ENCODE measurements at regions not wholly inside any gene's neighbourhood (a gene's known extent, or its start where the extent isn't known, plus 50 kb on each side); places are given as distances from the start of the nearest gene placed in this dataset.

DNA sequence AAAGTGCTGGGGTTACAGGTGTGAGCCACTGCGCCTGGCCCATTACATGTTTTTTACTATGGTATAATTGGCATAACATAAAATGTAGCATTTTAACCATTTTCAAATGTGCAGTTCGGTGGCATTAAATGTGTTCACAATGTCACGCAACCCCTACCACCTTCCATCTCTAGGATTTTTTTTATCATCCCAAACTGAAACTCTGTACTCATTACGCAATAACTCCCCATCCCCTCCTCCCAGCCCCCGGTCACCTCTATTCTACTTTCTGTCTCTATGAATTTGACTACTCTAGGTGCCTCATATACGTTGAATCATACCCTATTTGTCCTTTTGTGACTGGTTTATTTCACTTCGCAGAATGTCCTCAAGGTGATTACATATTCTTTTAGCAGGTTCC lies 233.1 kb upstream of the ARID1B start:
- no peak for TF ChIP-seq CTCF (IDR thresholded peaks at IDR 0.05; ENCODE audit: control insufficient read depth, extremely low read depth, insufficient read depth)
- H3K4me3 ChIP-seq (ENCODE audit: low read depth, low read length) = no peak overlapping the region
- no peak for DNase-seq (ENCODE audit: low read depth)

DNA sequence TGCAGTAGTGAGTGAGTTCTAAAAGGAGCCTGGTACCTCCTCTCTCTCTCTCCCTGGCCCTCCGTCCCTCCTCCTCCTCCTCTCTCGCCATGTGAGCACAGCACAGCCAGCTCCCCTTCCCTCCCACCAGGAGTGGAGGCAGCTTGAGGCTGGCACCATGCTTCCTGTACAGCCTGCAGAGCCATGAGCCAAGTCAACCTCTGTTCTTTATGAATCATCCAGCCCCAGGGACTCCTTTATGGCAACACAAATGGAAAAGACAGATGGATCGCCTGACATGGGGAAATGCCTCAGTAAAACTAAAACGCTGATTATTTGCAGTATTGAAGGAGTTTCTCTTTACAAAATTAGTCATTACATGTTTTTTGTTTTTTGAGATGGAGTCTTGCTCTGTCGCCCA lies 233.7 kb upstream of the ARID1B start:
- DNase-seq (ENCODE audit: low read depth) = no peak
- no peak overlapping the region for H3K4me3 ChIP-seq (ENCODE audit: low read depth, low read length)
- TF ChIP-seq CTCF (IDR thresholded peaks at IDR 0.05; ENCODE audit: control insufficient read depth, extremely low read depth, insufficient read depth) = no peak

DNA sequence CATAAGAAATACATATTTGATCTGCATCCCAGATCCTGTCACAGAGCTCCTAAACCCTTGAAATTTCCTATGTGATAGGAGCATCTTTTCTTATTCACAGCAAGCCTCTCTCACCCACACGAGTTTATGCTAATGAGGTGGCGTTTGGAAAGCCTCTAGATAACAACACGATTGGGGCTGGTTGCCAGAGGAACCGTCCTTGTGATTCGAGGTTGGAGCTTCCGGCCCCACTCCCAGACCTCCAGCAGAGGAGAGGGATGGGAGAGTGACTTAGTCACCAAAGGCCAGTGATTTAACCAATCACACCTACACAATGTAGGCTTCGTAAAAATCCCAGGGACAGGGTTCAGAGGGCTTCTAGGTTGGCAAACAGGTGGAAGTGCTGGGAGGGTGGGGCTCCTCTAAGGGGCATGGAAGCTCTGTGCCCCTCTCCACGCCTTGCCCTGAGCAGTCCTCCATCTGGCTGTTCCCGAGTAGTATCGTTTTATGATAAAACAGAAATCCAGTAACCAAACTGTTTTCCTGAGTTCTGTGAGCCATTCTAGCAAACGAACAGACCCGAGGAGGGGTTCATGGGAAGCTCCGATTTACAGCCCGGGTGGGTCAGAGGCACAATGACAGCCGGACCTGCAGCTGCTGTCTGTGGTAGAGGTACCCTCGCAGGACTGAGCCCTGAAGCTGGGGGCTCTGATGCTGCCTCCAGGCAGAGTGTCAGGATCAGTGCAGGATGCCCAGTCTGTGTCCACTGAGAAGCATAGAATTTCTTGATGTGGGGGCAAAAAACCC lies 238.1 kb upstream of the ARID1B start:
- no peak for DNase-seq (ENCODE audit: low read depth)
- H3K4me3 ChIP-seq (ENCODE audit: low read depth, low read length) = no peak overlapping the region
- TF ChIP-seq CTCF (IDR thresholded peaks at IDR 0.05; ENCODE audit: control insufficient read depth, extremely low read depth, insufficient read depth) = no peak

DNA sequence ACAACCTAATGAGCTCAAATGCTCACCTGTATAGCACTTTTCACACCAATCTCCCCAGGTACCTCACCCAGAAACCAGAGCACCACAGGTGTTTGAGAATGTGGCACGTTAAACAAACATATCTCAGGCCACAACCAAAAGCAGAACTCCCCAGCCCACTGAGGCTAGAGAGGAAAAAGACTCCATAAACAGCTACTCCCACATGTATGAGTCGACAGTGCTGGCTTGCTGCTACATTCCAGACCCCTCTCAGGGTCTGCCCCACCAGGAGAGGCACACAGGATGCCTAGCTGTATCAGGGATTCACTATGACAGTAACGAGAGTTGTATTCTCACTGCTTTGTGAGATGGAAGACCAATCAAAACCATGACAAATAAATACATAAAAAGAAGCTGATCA lies 242.6 kb upstream of the ARID1B start:
- H3K4me3 ChIP-seq (ENCODE audit: low read depth, low read length) = no peak overlapping the region
- no peak for TF ChIP-seq CTCF (IDR thresholded peaks at IDR 0.05; ENCODE audit: control insufficient read depth, extremely low read depth, insufficient read depth)
- DNase-seq (ENCODE audit: low read depth) = no peak

- DNase-seq (ENCODE audit: low read depth) = no peak
- no peak for TF ChIP-seq CTCF (IDR thresholded peaks at IDR 0.05; ENCODE audit: control insufficient read depth, extremely low read depth, insufficient read depth)
- no peak overlapping the region for H3K4me3 ChIP-seq (ENCODE audit: low read depth, low read length)
Observed at GRCh38 chr6:156533872-156534524, 243.2 kb upstream of the ARID1B start.

GRCh38 chr6:156526081-156526480 lies 251.1 kb upstream of the ARID1B start:
- no peak for TF ChIP-seq CTCF (IDR thresholded peaks at IDR 0.05; ENCODE audit: control insufficient read depth, extremely low read depth, insufficient read depth)
- DNase-seq (ENCODE audit: low read depth) = no peak

More at GRCh38 chr6:156526081-156526480, 251.1 kb upstream of the ARID1B start:
- no peak overlapping the region for H3K4me3 ChIP-seq (ENCODE audit: low read depth, low read length)

Data from LNCaP clone FGC (cell line).